Lower leg skin (tissue), 3 donors: ENCODE measurements at regions not wholly inside any gene's neighbourhood (a gene's known extent, or its start where the extent isn't known, plus 50 kb on each side); places are given as distances from the start of the nearest gene placed in this dataset.

Source experiments
- POLR2A ChIP-seq, 2 donors: fragments of 450-650 bp; IDR thresholded peaks; one replicate each; pipeline ENCODE4 v1.6.1; 2016 to 2017; ENCODE audit warnings: antibody characterized with exemption in 2 of 2, mild to moderate bottlenecking in 1 of 2, moderate library complexity in 1 of 2
- TF ChIP-seq, protein P1 (sequence below), 3 donors: fragments of 450-650 bp; IDR thresholded peaks; one replicate each; pipeline ENCODE4 v1.5.1; 2016; ENCODE audit warnings: antibody characterized with exemption in 3 of 3, mild to moderate bottlenecking in 3 of 3, moderate library complexity in 2 of 3

DNA sequence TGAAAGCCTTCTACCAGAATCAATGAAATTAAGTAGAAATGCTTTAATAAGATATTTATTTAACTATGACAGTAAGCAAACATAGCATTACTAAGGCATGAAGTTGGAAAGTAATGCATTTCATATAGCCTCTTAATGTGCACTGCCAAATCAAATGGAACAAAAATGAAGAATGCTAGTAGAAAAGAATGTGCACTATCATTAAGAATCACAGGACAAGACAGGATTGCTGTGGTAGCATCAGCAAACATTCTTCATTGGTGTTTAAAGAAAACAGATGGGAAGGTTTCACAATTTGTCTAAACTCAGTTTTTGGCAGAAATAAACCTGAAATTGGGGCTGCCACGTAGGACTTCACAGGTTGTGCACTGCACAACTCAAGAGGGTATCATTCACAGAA, 168.9 kb downstream of the CNTN3 start:
- no peak for TF ChIP-seq POLR2A (IDR thresholded peaks at IDR 0.05)
- TF ChIP-seq, protein P1, sequence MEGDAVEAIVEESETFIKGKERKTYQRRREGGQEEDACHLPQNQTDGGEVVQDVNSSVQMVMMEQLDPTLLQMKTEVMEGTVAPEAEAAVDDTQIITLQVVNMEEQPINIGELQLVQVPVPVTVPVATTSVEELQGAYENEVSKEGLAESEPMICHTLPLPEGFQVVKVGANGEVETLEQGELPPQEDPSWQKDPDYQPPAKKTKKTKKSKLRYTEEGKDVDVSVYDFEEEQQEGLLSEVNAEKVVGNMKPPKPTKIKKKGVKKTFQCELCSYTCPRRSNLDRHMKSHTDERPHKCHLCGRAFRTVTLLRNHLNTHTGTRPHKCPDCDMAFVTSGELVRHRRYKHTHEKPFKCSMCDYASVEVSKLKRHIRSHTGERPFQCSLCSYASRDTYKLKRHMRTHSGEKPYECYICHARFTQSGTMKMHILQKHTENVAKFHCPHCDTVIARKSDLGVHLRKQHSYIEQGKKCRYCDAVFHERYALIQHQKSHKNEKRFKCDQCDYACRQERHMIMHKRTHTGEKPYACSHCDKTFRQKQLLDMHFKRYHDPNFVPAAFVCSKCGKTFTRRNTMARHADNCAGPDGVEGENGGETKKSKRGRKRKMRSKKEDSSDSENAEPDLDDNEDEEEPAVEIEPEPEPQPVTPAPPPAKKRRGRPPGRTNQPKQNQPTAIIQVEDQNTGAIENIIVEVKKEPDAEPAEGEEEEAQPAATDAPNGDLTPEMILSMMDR (IDR thresholded peaks at IDR 0.05): no peak
